MM.1S (cell line): ENCODE measurements at regions not wholly inside any gene's neighbourhood (a gene's known extent, or its start where the extent isn't known, plus 50 kb on each side); places are given as distances from the start of the nearest gene placed in this dataset.

Source experiments
- DNase-seq: peaks from one replicate; pipeline ENCODE4 v3.0.0-alpha.2; 2015
- H2AFZ ChIP-seq: fragments of 300-600 bp; sonication (generic); 2 replicates; pipeline ENCODE4 v1.6.0; 2016; ENCODE audit warnings: antibody characterized with exemption, low read length
- H3F3A ChIP-seq: fragments of 300-600 bp; sonication (generic); 2 replicates; pipeline ENCODE4 v1.6.1; 2016; ENCODE audit warnings: mild to moderate bottlenecking, antibody characterized with exemption, low read length, moderate library complexity, mixed read lengths; ENCODE audit not compliant: insufficient read depth
- H3K27ac ChIP-seq: fragments of 300-600 bp; sonication (generic); 2 replicates; pipeline ENCODE4 v1.5.1; 2016; ENCODE audit warnings: mild to moderate bottlenecking, low read length
- H3K27me3 ChIP-seq: fragments of 300-600 bp; sonication (generic); replicated peaks from 2 replicates; pipeline ENCODE4 v1.6.0; 2016; ENCODE audit warnings: low read length; ENCODE audit not compliant: insufficient read depth
- H3K36me3 ChIP-seq: fragments of 300-600 bp; sonication (generic); replicated peaks from 2 replicates; pipeline ENCODE4 v1.6.1; 2016; ENCODE audit warnings: mild to moderate bottlenecking, low read length, mixed read lengths; ENCODE audit not compliant: insufficient read depth
- H3K4me1 ChIP-seq: fragments of 300-600 bp; sonication (generic); 2 replicates; pipeline ENCODE4 v1.6.1; 2016; ENCODE audit warnings: low read length, mixed read lengths
- H3K4me2 ChIP-seq: fragments of 300-600 bp; sonication (generic); 2 replicates; pipeline ENCODE4 v1.6.0; 2016; ENCODE audit warnings: low read depth, low read length
- H3K4me3 ChIP-seq: fragments of 300-600 bp; sonication (generic); 2 replicates; pipeline ENCODE4 v1.5.1; 2016; ENCODE audit warnings: low read length, mixed read lengths
- H3K79me2 ChIP-seq: fragments of 300-600 bp; sonication (generic); 2 replicates; pipeline ENCODE4 v1.6.1; 2016; ENCODE audit warnings: mixed run types, low read length, mixed read lengths
- H3K9ac ChIP-seq: fragments of 300-600 bp; sonication (generic); 2 replicates; pipeline ENCODE4 v1.6.1; 2016; ENCODE audit warnings: low read length, mixed read lengths
- H3K9me2 ChIP-seq: fragments of 300-600 bp; sonication (generic); replicated peaks from 2 replicates; pipeline ENCODE4 v1.6.1; 2016; ENCODE audit warnings: mild to moderate bottlenecking, low read length, mixed read lengths; ENCODE audit not compliant: insufficient read depth
- H3K9me3 ChIP-seq: fragments of 300-600 bp; sonication (generic); replicated peaks from 2 replicates; pipeline ENCODE4 v1.6.1; 2016; ENCODE audit warnings: mild to moderate bottlenecking, low read length, mixed read lengths; ENCODE audit not compliant: insufficient read depth
- H4K20me1 ChIP-seq: fragments of 300-600 bp; sonication (generic); 2 replicates; pipeline ENCODE4 v1.6.1; 2016; ENCODE audit warnings: mild to moderate bottlenecking, low read length, moderate library complexity, mixed read lengths; ENCODE audit not compliant: insufficient read depth
- CTCF ChIP-seq: fragments of 300-600 bp; sonication (generic); IDR thresholded peaks from 2 replicates; pipeline ENCODE4 v1.5.1; 2016; ENCODE audit warnings: antibody characterized with exemption, low read length, mixed read lengths
- EZH2 ChIP-seq: fragments of 300-600 bp; sonication (generic); optimal IDR thresholded peaks from 2 replicates; pipeline ENCODE3; 2017; ENCODE audit warnings: low read depth, mild to moderate bottlenecking, antibody characterized with exemption, low read length, mixed read lengths
- EZH2phosphoT487 ChIP-seq: fragments of 300-600 bp; sonication (generic); IDR thresholded peaks from 2 replicates; pipeline ENCODE4 v1.6.1; 2018; ENCODE audit warnings: antibody characterized with exemption, low read length

DNA sequence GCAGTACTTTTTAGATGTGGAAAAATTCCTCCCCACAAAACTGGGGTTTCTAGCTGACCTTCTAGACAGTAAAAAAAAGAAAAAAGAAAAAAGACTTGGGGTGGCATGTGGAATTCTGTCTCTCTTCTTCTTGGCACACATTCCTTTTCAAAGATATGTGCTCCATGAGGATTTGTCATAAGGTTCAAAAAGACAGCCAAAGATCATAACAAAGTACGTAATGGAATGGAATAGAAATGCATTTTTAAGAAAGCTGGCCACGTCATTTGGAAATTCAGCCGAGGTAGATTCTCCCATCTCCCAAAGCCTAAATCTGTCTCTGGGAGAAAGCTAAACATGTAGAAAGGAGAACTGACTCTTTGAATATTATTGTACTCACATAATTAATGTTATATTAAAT is 381.3 kb upstream of the NFE2L3 start:
- Histone ChIP-seq H3K4me3 (no peak overlapping the region), H2AFZ (no peak overlapping the region), H3K27me3 (no peaks in the 10 kb centered on the region), H3F3A (no peaks in the 10 kb centered on the region), H3K27ac (no peak overlapping the region), H3K4me2 (no peak overlapping the region), H3K9me3 (no peaks in the 10 kb centered on the region), H3K36me3 (no peaks in the 10 kb centered on the region), H3K9me2 (no peaks in the 10 kb centered on the region), H4K20me1 (no peaks in the 10 kb centered on the region), H3K4me1 (no peaks in the 10 kb centered on the region), H3K9ac (no peak overlapping the region), H3K79me2 (no peaks in the 10 kb centered on the region)
- TF ChIP-seq CTCF: no peak
- no peak for TF ChIP-seq EZH2phosphoT487
- no peak for TF ChIP-seq EZH2
- no peak for DNase-seq

- no peak for DNase-seq
- no peaks in the 10 kb centered on the region for H3K9me3 ChIP-seq
- no peaks in the 10 kb centered on the region for H3K4me1 ChIP-seq
- no peaks in the 10 kb centered on the region for H3F3A ChIP-seq
- no peak for TF ChIP-seq EZH2phosphoT487
- no peak for TF ChIP-seq CTCF
- TF ChIP-seq EZH2: no peak
- no peak overlapping the region for H3K27ac ChIP-seq
- no peaks in the 10 kb centered on the region for H4K20me1 ChIP-seq
- no peak overlapping the region for H3K9ac ChIP-seq
- no peak overlapping the region for H2AFZ ChIP-seq
- H3K79me2 ChIP-seq: no peaks in the 10 kb centered on the region
- no peak overlapping the region for H3K4me2 ChIP-seq
- no peaks in the 10 kb centered on the region for H3K9me2 ChIP-seq
- H3K27me3 ChIP-seq: no peaks in the 10 kb centered on the region
- no peak overlapping the region for H3K4me3 ChIP-seq
- H3K36me3 ChIP-seq: no peaks in the 10 kb centered on the region
These were observed 380.5 kb upstream of the NFE2L3 start for GRCh38 chr7:25771491-25771890.

- Histone ChIP-seq H3K9ac (no peak overlapping the region), H3K4me1 (no peaks in the 10 kb centered on the region), H3K27ac (no peak overlapping the region), H3K79me2 (no peaks in the 10 kb centered on the region), H3K9me2 (no peaks in the 10 kb centered on the region), H3K4me2 (no peak overlapping the region), H3F3A (no peaks in the 10 kb centered on the region), H3K27me3 (no peaks in the 10 kb centered on the region), H3K4me3 (no peak overlapping the region), H2AFZ (no peak overlapping the region), H4K20me1 (no peaks in the 10 kb centered on the region), H3K36me3 (no peaks in the 10 kb centered on the region), H3K9me3 (no peaks in the 10 kb centered on the region)
- DNase-seq: no peak
- TF ChIP-seq EZH2phosphoT487 (no peak), EZH2 (no peak), CTCF (no peak)
These were observed 379.2 kb upstream of the NFE2L3 start for GRCh38 chr7:25772802-25773201.
